MCF 10A (cell line): ENCODE measurements at regions not wholly inside any gene's neighbourhood (a gene's known extent, or its start where the extent isn't known, plus 50 kb on each side); places are given as distances from the start of the nearest gene placed in this dataset.

Experiments used
- BruUV-seq: library from RNA; stranded (reverse); fragments of 400-500 nt; replicated peaks from 2 replicates; lab custom pipeline; 2021; lab: Mats Ljungman, UMichigan
- CTCF ChIA-PET: fragments of 300-600 bp; sonication (Branson Sonifier 250); formaldehyde crosslinking; extraction: SDS; loops from one replicate; lab custom pipeline; 2021; ENCODE audit warnings: antibody characterized with exemption, inconsistent platforms; lab: Yijun Ruan, JAX
- POLR2A ChIA-PET: fragments of 300-600, 350-650 bp; sonication (Branson Sonifier 250); formaldehyde crosslinking; extraction: SDS; loops from one replicate; lab custom pipeline; 2020; ENCODE audit warnings: antibody characterized with exemption, inconsistent platforms; lab: Yijun Ruan, JAX
- DNase-seq: peaks from one replicate; pipeline ENCODE4 v3.0.0-alpha.2; 2018; ENCODE audit not compliant: unreplicated experiment
- H3K27ac Mint-ChIP-seq: one replicate; pipeline ENCODE4 v1.8.0; 2022; ENCODE audit warnings: mild to moderate bottlenecking, low read depth, mixed read lengths; ENCODE audit not compliant: unreplicated experiment
- H3K27me3 Mint-ChIP-seq: one replicate; pipeline ENCODE4 v1.8.0; 2022; ENCODE audit warnings: mixed read lengths; ENCODE audit not compliant: insufficient read depth, unreplicated experiment
- H3K36me3 Mint-ChIP-seq: one replicate; pipeline ENCODE4 v1.8.0; 2022; ENCODE audit warnings: mild to moderate bottlenecking, moderate library complexity, mixed read lengths; ENCODE audit not compliant: insufficient read depth, unreplicated experiment
- H3K4me1 Mint-ChIP-seq: one replicate; pipeline ENCODE4 v1.8.0; 2022; ENCODE audit warnings: mixed read lengths; ENCODE audit not compliant: insufficient read depth, unreplicated experiment
- H3K4me3 Mint-ChIP-seq: one replicate; pipeline ENCODE4 v1.8.0; 2022; ENCODE audit warnings: mild to moderate bottlenecking, moderate library complexity, mixed read lengths; ENCODE audit not compliant: unreplicated experiment
- H3K9me3 Mint-ChIP-seq: one replicate; pipeline ENCODE4 v1.8.0; 2022; ENCODE audit warnings: mixed read lengths; ENCODE audit not compliant: unreplicated experiment
- intact Hi-C: fragments of 100-400 bp; cut with micrococcal nuclease; formaldehyde crosslinking; loops from 2 replicates; pipeline ENCODE4 v1.14.1; 2022
- TF ChIP-seq, protein P1 (sequence below): fragments of 200-600 bp; IDR thresholded peaks from one replicate; pipeline ENCODE4 v1.8.0; 2022; ENCODE audit warnings: antibody characterized with exemption, mild to moderate bottlenecking; ENCODE audit not compliant: unreplicated experiment

DNA sequence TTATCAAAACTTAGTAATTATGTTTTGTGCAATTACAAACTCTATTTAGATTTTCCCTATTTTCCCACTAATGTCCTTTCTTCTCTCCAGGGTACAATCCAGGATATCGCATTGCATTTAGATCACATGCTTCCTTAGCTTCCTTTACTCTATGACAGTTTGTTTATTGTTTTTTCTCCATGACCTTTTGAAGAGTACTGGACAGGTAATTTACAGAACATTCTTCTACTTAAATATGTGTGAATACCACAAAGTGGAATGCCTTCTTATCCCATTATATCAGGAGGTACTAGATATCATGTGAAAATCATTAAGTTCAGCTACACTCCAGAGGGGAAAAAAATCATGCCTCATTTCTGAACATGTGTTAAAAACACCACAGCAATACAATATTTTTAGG is 776.6 kb upstream of the CDH9 start:
- Mint-ChIP-seq H3K27ac (no peak overlapping the region), H3K27me3 (no peaks in the 10 kb centered on the region), H3K36me3 (no peaks in the 10 kb centered on the region), H3K9me3 (peaks cover 9% of the 10 kb centered on the region), H3K4me3 (no peak overlapping the region), H3K4me1 (peaks cover 10% of the 10 kb centered on the region)
- ChIA-PET CTCF (interaction anchor here (1.2 kb wide), 1 partner anchor 13 kb away, joined by 3 read pairs; no protein-coding TSS in a partner anchor), POLR2A (interaction anchor here (0.6 kb wide), 1 partner anchor 1050 kb away, joined by 3 read pairs; no protein-coding TSS in a partner anchor)
- intact Hi-C loops = no loop called here
- TF ChIP-seq, protein P1, sequence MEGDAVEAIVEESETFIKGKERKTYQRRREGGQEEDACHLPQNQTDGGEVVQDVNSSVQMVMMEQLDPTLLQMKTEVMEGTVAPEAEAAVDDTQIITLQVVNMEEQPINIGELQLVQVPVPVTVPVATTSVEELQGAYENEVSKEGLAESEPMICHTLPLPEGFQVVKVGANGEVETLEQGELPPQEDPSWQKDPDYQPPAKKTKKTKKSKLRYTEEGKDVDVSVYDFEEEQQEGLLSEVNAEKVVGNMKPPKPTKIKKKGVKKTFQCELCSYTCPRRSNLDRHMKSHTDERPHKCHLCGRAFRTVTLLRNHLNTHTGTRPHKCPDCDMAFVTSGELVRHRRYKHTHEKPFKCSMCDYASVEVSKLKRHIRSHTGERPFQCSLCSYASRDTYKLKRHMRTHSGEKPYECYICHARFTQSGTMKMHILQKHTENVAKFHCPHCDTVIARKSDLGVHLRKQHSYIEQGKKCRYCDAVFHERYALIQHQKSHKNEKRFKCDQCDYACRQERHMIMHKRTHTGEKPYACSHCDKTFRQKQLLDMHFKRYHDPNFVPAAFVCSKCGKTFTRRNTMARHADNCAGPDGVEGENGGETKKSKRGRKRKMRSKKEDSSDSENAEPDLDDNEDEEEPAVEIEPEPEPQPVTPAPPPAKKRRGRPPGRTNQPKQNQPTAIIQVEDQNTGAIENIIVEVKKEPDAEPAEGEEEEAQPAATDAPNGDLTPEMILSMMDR = no peak
- no TSS peak for BruUV-seq
- DNase-seq = no peak

DNA sequence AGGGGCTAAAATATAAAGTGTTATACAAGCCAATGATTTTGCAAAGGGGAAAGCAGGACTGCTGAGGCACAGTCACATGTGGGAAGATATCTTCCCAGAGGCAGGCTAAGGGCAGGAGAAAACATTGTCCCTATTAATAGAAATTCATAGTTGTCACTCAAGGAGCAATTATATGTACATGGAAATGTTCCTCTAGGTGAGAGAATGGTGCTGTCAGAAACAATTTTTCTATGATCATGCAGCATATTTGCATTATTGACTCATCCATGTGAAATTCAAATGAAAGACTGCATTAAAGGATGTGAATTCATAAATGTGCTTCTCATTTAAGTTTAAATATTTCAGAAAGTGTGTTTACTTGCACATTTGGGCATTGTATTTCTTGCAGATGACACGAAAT is 775.9 kb upstream of the CDH9 start:
- intact Hi-C loops = no loop called here
- Mint-ChIP-seq H3K4me1 (peaks cover 16% of the 10 kb centered on the region), H3K4me3 (no peak overlapping the region), H3K36me3 (no peaks in the 10 kb centered on the region), H3K9me3 (peaks cover 15% of the 10 kb centered on the region), H3K27me3 (no peaks in the 10 kb centered on the region), H3K27ac (no peak overlapping the region)
- ChIA-PET POLR2A (interaction anchor here (0.9 kb wide), 1 partner anchor 8 kb away, joined by 3 read pairs; no protein-coding TSS in a partner anchor), CTCF (interaction anchor here (1.2 kb wide), 1 partner anchor 14 kb away, joined by 3 read pairs; no protein-coding TSS in a partner anchor)
- TF ChIP-seq, protein P1 = no peak
- no TSS peak for BruUV-seq
- no peak for DNase-seq

DNA sequence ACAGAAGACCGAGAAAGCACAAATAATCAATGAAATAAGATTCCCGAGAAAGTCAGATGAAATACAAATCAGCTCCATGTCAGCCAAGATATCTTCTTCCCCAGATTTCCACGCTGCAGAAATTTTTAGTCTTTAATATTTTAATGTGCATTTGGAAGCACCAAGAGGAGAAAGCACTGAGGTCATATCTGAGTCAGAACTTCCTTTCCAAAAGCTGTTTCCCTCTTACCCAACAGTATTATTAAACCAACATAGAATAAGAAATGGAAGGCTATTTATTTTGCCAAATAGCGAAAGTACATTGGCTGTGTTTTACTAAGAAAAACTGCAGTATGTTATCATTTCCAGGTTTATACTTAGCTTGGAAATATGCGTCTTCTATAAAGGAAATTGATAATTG is 772.1 kb upstream of the CDH9 start:
- TF ChIP-seq, protein P1 = no peak
- Mint-ChIP-seq H3K27ac (no peak overlapping the region), H3K36me3 (no peaks in the 10 kb centered on the region), H3K9me3 (peaks cover 9% of the 10 kb centered on the region), H3K4me3 (no peak overlapping the region), H3K27me3 (no peaks in the 10 kb centered on the region), H3K4me1 (peaks cover 17% of the 10 kb centered on the region)
- DNase-seq = peak; percentile 32
- no TSS peak for BruUV-seq
- POLR2A ChIA-PET = no interaction called here
- CTCF ChIA-PET = no interaction called here
- intact Hi-C loops = no loop called here

DNA sequence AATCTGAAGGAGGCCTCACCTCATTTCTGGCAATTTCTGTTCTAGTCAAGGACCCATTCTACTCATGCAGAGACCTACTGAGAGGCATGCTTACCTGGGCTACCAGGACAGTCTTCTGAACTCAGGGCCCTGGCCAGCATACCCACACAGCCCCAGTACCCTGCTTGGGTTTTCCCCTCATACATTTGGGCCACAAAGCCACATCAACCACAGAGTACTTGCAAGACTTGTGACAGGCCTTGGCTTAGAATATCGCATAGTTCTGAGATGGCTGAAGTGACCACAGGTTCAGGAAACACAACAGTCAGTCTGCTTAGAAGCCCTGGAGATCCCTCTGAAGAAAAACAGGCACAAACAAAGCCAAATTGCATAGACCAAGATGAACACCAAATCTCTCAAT is 758.8 kb upstream of the CDH9 start:
- TF ChIP-seq, protein P1 = no peak
- H3K4me3 Mint-ChIP-seq = no peak overlapping the region
- peaks cover 8% of the 10 kb centered on the region for H3K9me3 Mint-ChIP-seq
- POLR2A ChIA-PET = no interaction called here
- BruUV-seq = no TSS peak
- H3K27me3 Mint-ChIP-seq = no peaks in the 10 kb centered on the region
- no peaks in the 10 kb centered on the region for H3K4me1 Mint-ChIP-seq
- no peak for DNase-seq
- intact Hi-C loops = no loop called here
- CTCF ChIA-PET = no interaction called here
- H3K27ac Mint-ChIP-seq = no peak overlapping the region
- H3K36me3 Mint-ChIP-seq = no peaks in the 10 kb centered on the region
